IMR-90 (cell line): ENCODE measurements at regions not wholly inside any gene's neighbourhood (a gene's known extent, or its start where the extent isn't known, plus 50 kb on each side); places are given as distances from the start of the nearest gene placed in this dataset.

Experiments used
- ATAC-seq: fragments of 200-7000 bp; cut with Tn5 transposase; 2 replicates; pipeline ENCODE4 v1.9.1; 2020; ENCODE audit warnings: low read depth, mild to moderate bottlenecking, moderate library complexity
- BruUV-seq: library from RNA; stranded (reverse); fragments of 400-500 nt; replicated peaks from 2 replicates; lab custom pipeline; 2021; lab: Mats Ljungman, UMichigan
- CTCF ChIA-PET: fragments of 300-600 bp; formaldehyde crosslinking; extraction: SDS; loops from one replicate; lab custom pipeline; 2021; ENCODE audit warnings: antibody characterized with exemption; lab: Yijun Ruan, JAX
- POLR2A ChIA-PET: fragments of 300-600 bp; sonication (Branson Sonifier 250); formaldehyde crosslinking; loops from one replicate; lab custom pipeline; 2022; ENCODE audit warnings: antibody characterized with exemption; ENCODE audit not compliant: unreplicated experiment; lab: Charles Lee
- DNase-seq: peaks from one replicate; pipeline ENCODE4 v3.0.0; 2013
- H2AFZ ChIP-seq: replicated peaks from 2 replicates; pipeline ENCODE3; 2013; ENCODE audit warnings: low read length, mild to moderate bottlenecking; ENCODE audit not compliant: poor library complexity
- H2AK5ac ChIP-seq: 2 replicates; pipeline ENCODE4 v1.6.1; 2013; ENCODE audit warnings: low read depth, low read length, inconsistent platforms
- H2AK9ac ChIP-seq: replicated peaks from 2 replicates; pipeline ENCODE3; 2013; ENCODE audit warnings: mild to moderate bottlenecking, low read depth, low read length, moderate library complexity; ENCODE audit not compliant: poor library complexity
- H2BK120ac ChIP-seq: 2 replicates; pipeline ENCODE4 v1.6.1; 2013; ENCODE audit warnings: low read depth, low read length, inconsistent platforms
- H2BK15ac ChIP-seq: 3 replicates; pipeline ENCODE4 v1.6.1; 2013; ENCODE audit warnings: low read depth, low read length, inconsistent platforms
- H2BK20ac ChIP-seq: 2 replicates; pipeline ENCODE4 v1.6.1; 2013; ENCODE audit warnings: low read depth, mild to moderate bottlenecking, inconsistent platforms, low read length, moderate library complexity
- H2BK5ac ChIP-seq: 2 replicates; pipeline ENCODE4 v1.6.1; 2013; ENCODE audit warnings: mild to moderate bottlenecking, low read depth, low read length, inconsistent platforms; ENCODE audit not compliant: poor library complexity, severe bottlenecking
- H3K14ac ChIP-seq: replicated peaks from 2 replicates; pipeline ENCODE4 v1.6.1; 2013; ENCODE audit warnings: low read depth, low read length, inconsistent platforms
- H3K18ac ChIP-seq: 2 replicates; pipeline ENCODE4 v1.6.1; 2013; ENCODE audit warnings: low read depth, low read length, control low read depth
- H3K23ac ChIP-seq: 2 replicates; pipeline ENCODE4 v1.6.1; 2013; ENCODE audit warnings: low read depth, low read length, inconsistent platforms
- H3K27ac ChIP-seq: 2 replicates; pipeline ENCODE4 v1.5.1; 2013; ENCODE audit warnings: mild to moderate bottlenecking, control low read depth, low read length; ENCODE audit not compliant: insufficient read depth
- H3K27me3 ChIP-seq: 2 replicates; pipeline ENCODE4 v1.6.1; 2013; ENCODE audit warnings: low read length; ENCODE audit not compliant: control insufficient read depth, insufficient read depth
- H3K36me3 ChIP-seq: 2 replicates; pipeline ENCODE4 v1.6.1; 2013; ENCODE audit warnings: low read length, mixed read lengths; ENCODE audit not compliant: control insufficient read depth, insufficient read depth
- H3K4ac ChIP-seq: 2 replicates; pipeline ENCODE4 v1.6.1; 2013; ENCODE audit warnings: low read depth, low read length, inconsistent platforms
- H3K4me1 ChIP-seq: 2 replicates; pipeline ENCODE4 v1.6.1; 2013; ENCODE audit warnings: low read length, mixed read lengths; ENCODE audit not compliant: control insufficient read depth, insufficient read depth
- H3K4me2 ChIP-seq: 2 replicates; pipeline ENCODE4 v1.6.1; 2013; ENCODE audit warnings: low read depth, mild to moderate bottlenecking, control low read depth, low read length, moderate library complexity
- H3K4me3 ChIP-seq: 2 replicates; pipeline ENCODE4 v1.5.1; 2013; ENCODE audit warnings: low read depth, mild to moderate bottlenecking, control low read depth, low read length, moderate library complexity; ENCODE audit not compliant: insufficient read depth
- H3K56ac ChIP-seq: 2 replicates; pipeline ENCODE4 v1.6.1; 2013; ENCODE audit warnings: low read length, inconsistent platforms; ENCODE audit not compliant: insufficient read depth; ENCODE audit errors: extremely low read depth
- H3K79me1 ChIP-seq, 2 experiments: 2 replicates each; pipeline ENCODE4 v1.6.1; 2013; ENCODE audit warnings: low read length in 2 of 2, inconsistent platforms in 1 of 2, low read depth in 1 of 2
- H3K9ac ChIP-seq: 2 replicates; pipeline ENCODE4 v1.6.1; 2013; ENCODE audit warnings: low read depth, low read length, control low read depth
- H3K9me1 ChIP-seq: 2 replicates; pipeline ENCODE4 v1.6.1; 2013; ENCODE audit warnings: low read length, inconsistent platforms; ENCODE audit not compliant: insufficient read depth
- H3K9me3 ChIP-seq: 2 replicates; pipeline ENCODE4 v1.6.1; 2013; ENCODE audit warnings: low read length; ENCODE audit not compliant: control insufficient read depth, insufficient read depth
- H4K20me1 ChIP-seq: 2 replicates; pipeline ENCODE4 v1.6.1; 2013; ENCODE audit warnings: low read length, inconsistent platforms; ENCODE audit not compliant: insufficient read depth
- H4K5ac ChIP-seq: 2 replicates; pipeline ENCODE4 v1.6.1; 2013; ENCODE audit warnings: mild to moderate bottlenecking, low read depth, low read length, control low read depth
- H4K8ac ChIP-seq, 2 experiments: 2 replicates each; pipeline ENCODE4 v1.6.1; 2013; ENCODE audit warnings: low read depth in 2 of 2, low read length in 2 of 2, control low read depth in 1 of 2, inconsistent platforms in 1 of 2
- H4K91ac ChIP-seq: 2 replicates; pipeline ENCODE4 v1.6.1; 2013; ENCODE audit warnings: low read depth, low read length, inconsistent platforms; ENCODE audit not compliant: insufficient read depth
- BHLHE40 ChIP-seq: fragments of 150-350 bp; IDR thresholded peaks from 2 replicates; pipeline ENCODE4 v1.6.1; 2016; ENCODE audit warnings: mild to moderate bottlenecking, low read depth, low read length
- CEBPB ChIP-seq: IDR thresholded peaks from 2 replicates; pipeline ENCODE4 v1.6.1; 2012; ENCODE audit warnings: low read depth, low read length, improper control_type of control experiment
- CHD1 ChIP-seq: IDR thresholded peaks from 2 replicates; pipeline ENCODE4 v1.6.1; 2012; ENCODE audit warnings: low read depth, low read length, improper control_type of control experiment
- CTCF ChIP-seq: conservative IDR thresholded peaks from 2 replicates; pipeline ENCODE4 v1.5.1; 2012; ENCODE audit warnings: mild to moderate bottlenecking, low read depth, low read length, improper control_type of control experiment
- ELK1 ChIP-seq: fragments of 150-350 bp; IDR thresholded peaks from 2 replicates; pipeline ENCODE4 v1.6.1; 2016; ENCODE audit warnings: low read depth, mild to moderate bottlenecking, low read length, moderate library complexity, borderline replicate concordance
- FOS ChIP-seq: fragments of 150-350 bp; IDR thresholded peaks from 2 replicates; pipeline ENCODE4 v1.6.1; 2016; ENCODE audit warnings: low read depth, low read length
- MAFK ChIP-seq: IDR thresholded peaks from 2 replicates; pipeline ENCODE4 v1.6.1; 2012; ENCODE audit warnings: low read depth, low read length, improper control_type of control experiment
- MAZ ChIP-seq: IDR thresholded peaks from 2 replicates; pipeline ENCODE4 v1.6.1; 2012; ENCODE audit warnings: low read depth, mild to moderate bottlenecking, low read length, improper control_type of control experiment, moderate library complexity, borderline replicate concordance
- MXI1 ChIP-seq: IDR thresholded peaks from 2 replicates; pipeline ENCODE4 v1.6.1; 2012; ENCODE audit warnings: low read depth, mild to moderate bottlenecking, low read length, moderate library complexity, borderline replicate concordance
- NFE2L2 ChIP-seq: fragments of 150-350 bp; IDR thresholded peaks from 2 replicates; pipeline ENCODE4 v1.6.1; 2016; ENCODE audit warnings: low read depth, mild to moderate bottlenecking, low read length
- POLR2A ChIP-seq: IDR thresholded peaks from 2 replicates; pipeline ENCODE4 v1.6.1; 2012; ENCODE audit warnings: mild to moderate bottlenecking, low read depth, low read length
- RAD21 ChIP-seq: IDR thresholded peaks from 2 replicates; pipeline ENCODE4 v1.6.1; 2012; ENCODE audit warnings: low read length, improper control_type of control experiment
- RCOR1 ChIP-seq: IDR thresholded peaks from 2 replicates; pipeline ENCODE4 v1.6.1; 2012; ENCODE audit warnings: mild to moderate bottlenecking, low read length, improper control_type of control experiment; ENCODE audit not compliant: insufficient replicate concordance
- RFX5 ChIP-seq: IDR thresholded peaks from 2 replicates; pipeline ENCODE4 v1.8.0; 2012; ENCODE audit warnings: low read depth, mild to moderate bottlenecking, low read length, moderate library complexity
- SMC3 ChIP-seq: fragments of 150-350 bp; IDR thresholded peaks from 2 replicates; pipeline ENCODE4 v1.6.1; 2016; ENCODE audit warnings: low read depth, mild to moderate bottlenecking, antibody characterized with exemption, low read length, moderate library complexity
- USF2 ChIP-seq: fragments of 150-350 bp; IDR thresholded peaks from 2 replicates; pipeline ENCODE4 v1.6.1; 2017; ENCODE audit warnings: mild to moderate bottlenecking, antibody characterized with exemption, low read length, low read depth
- dilution Hi-C: fragments of 300-500 bp; cut with HindIII; formaldehyde crosslinking; loops from one replicate; pipeline ENCODE4 v1.14.3; 2018; ENCODE audit warnings: low sequenced_read_pairs; ENCODE audit not compliant: unreplicated experiment
- in situ Hi-C: fragments of 300-500 bp; cut with MboI; formaldehyde crosslinking; loops from 3 replicates; pipeline ENCODE4 v1.14.3; 2019; ENCODE audit warnings: low sequenced_read_pairs, inconsistent platforms, mixed read lengths
- intact Hi-C: fragments of 100-400 bp; cut with micrococcal nuclease; formaldehyde crosslinking; loops from 2 replicates; pipeline ENCODE4 v1.10.0; 2022

- no peak overlapping the region for H3K18ac ChIP-seq
- no peak overlapping the region for H2BK120ac ChIP-seq
- H3K4me3 ChIP-seq: no peak overlapping the region
- no peak overlapping the region for H2AFZ ChIP-seq
- H3K79me1 ChIP-seq: no peaks in the 10 kb centered on the region
- no peak for DNase-seq
- TF ChIP-seq RFX5: no peak
- TF ChIP-seq CHD1: no peak
- TF ChIP-seq MAFK: no peak
- no peak for TF ChIP-seq SMC3
- TF ChIP-seq POLR2A: no peak
- no peak for TF ChIP-seq USF2
- TF ChIP-seq ELK1: no peak
- TF ChIP-seq MAZ: no peak
- TF ChIP-seq MXI1: no peak
- no peak for TF ChIP-seq CTCF
- TF ChIP-seq FOS: no peak
- no peak for TF ChIP-seq RCOR1
- TF ChIP-seq CEBPB: no peak
- no peak for TF ChIP-seq NFE2L2
- TF ChIP-seq BHLHE40: no peak
- TF ChIP-seq RAD21: no peak
- H2BK20ac ChIP-seq: no peak overlapping the region
- no peak overlapping the region for H3K27ac ChIP-seq
- no peak overlapping the region for H4K91ac ChIP-seq
- no peak overlapping the region for H3K56ac ChIP-seq
- no peak overlapping the region for H3K4ac ChIP-seq
- H2AK5ac ChIP-seq: no peak overlapping the region
- no peak overlapping the region for H3K14ac ChIP-seq
- H4K8ac ChIP-seq: no peak overlapping the region
- no peak overlapping the region for H2BK5ac ChIP-seq
- H3K9ac ChIP-seq: no peak overlapping the region
- CTCF ChIA-PET: no interaction called here
- no peak overlapping the region for H2AK9ac ChIP-seq
- no peaks in the 10 kb centered on the region for H3K9me3 ChIP-seq
- intact Hi-C loops: no loop called here
- no peak overlapping the region for H3K23ac ChIP-seq
- H2BK15ac ChIP-seq: no peak overlapping the region
- H4K5ac ChIP-seq: no peak overlapping the region
- no peak overlapping the region for H3K4me2 ChIP-seq
- H3K9me1 ChIP-seq: no peaks in the 10 kb centered on the region; the same call in 1 of the 2 replicates
- H3K36me3 ChIP-seq: no peaks in the 10 kb centered on the region
- dilution Hi-C loops: no loop called here
- peaks cover 2% of the 10 kb centered on the region; the same call in 1 of the 2 replicates for H3K27me3 ChIP-seq
- no peak for ATAC-seq
- no peaks in the 10 kb centered on the region for H3K4me1 ChIP-seq
- in situ Hi-C loops: no loop called here
- BruUV-seq: no TSS peak
- POLR2A ChIA-PET: no interaction called here
- no peaks in the 10 kb centered on the region for H4K20me1 ChIP-seq
These were observed 130.4 kb upstream of the NTF3 start for GRCh38 chr12:5301539-5301938.
